ENCODE measurements at regions not wholly inside any gene's neighbourhood (a gene's known extent, or its start where the extent isn't known, plus 50 kb on each side); places are given as distances from the start of the nearest gene placed in this dataset.

GRCh38 chr1:4366091-4366490 lies 288.3 kb upstream of the AJAP1 start:
- no peak for DNase-seq (ENCODE audit: low spot score)

- no peak for DNase-seq (ENCODE audit: low spot score)
These were observed 287.1 kb upstream of the AJAP1 start for GRCh38 chr1:4367230-4367777.

- DNase-seq (ENCODE audit: low spot score) = no peak
These were observed 285.1 kb upstream of the AJAP1 start for GRCh38 chr1:4369335-4369734.

- DNase-seq (ENCODE audit: low spot score) = no peak
These were observed 282.6 kb upstream of the AJAP1 start for GRCh38 chr1:4371849-4372248.

- peak; percentile 12 for DNase-seq (ENCODE audit: low spot score)
These were observed 278.6 kb upstream of the AJAP1 start for GRCh38 chr1:4375812-4376211.

- no peak for DNase-seq (ENCODE audit: low spot score)
These were observed 274.8 kb upstream of the AJAP1 start for GRCh38 chr1:4379451-4380175.

GRCh38 chr1:4380564-4381168 lies 273.7 kb upstream of the AJAP1 start:
- DNase-seq (ENCODE audit: low spot score) = no peak

GRCh38 chr1:4393191-4393590 lies 261.2 kb upstream of the AJAP1 start:
- no peak for DNase-seq (ENCODE audit: low spot score)

GRCh38 chr1:4394366-4394765 lies 260.0 kb upstream of the AJAP1 start:
- DNase-seq (ENCODE audit: low spot score) = no peak

GRCh38 chr1:4395158-4395557 lies 259.3 kb upstream of the AJAP1 start:
- no peak for DNase-seq (ENCODE audit: low spot score)

GRCh38 chr1:4395676-4396075 lies 258.7 kb upstream of the AJAP1 start:
- no peak for DNase-seq (ENCODE audit: low spot score)

GRCh38 chr1:4396551-4396950 lies 257.9 kb upstream of the AJAP1 start:
- no peak for DNase-seq (ENCODE audit: low spot score)

GRCh38 chr1:4397196-4397595 lies 257.2 kb upstream of the AJAP1 start:
- DNase-seq (ENCODE audit: low spot score) = no peak

- DNase-seq (ENCODE audit: low spot score) = no peak
These were observed 252.4 kb upstream of the AJAP1 start for GRCh38 chr1:4402032-4402431.

- no peak for DNase-seq (ENCODE audit: low spot score)
These were observed 249.4 kb upstream of the AJAP1 start for GRCh38 chr1:4404854-4405590.

GRCh38 chr1:4407851-4408250 lies 246.6 kb upstream of the AJAP1 start:
- no peak for DNase-seq (ENCODE audit: low spot score)

GRCh38 chr1:4408380-4408779 lies 246.0 kb upstream of the AJAP1 start:
- DNase-seq (ENCODE audit: low spot score) = no peak

GRCh38 chr1:4411862-4412261 lies 242.5 kb upstream of the AJAP1 start:
- no peak for DNase-seq (ENCODE audit: low spot score)

- DNase-seq (ENCODE audit: low spot score) = no peak
These were observed 238.9 kb upstream of the AJAP1 start for GRCh38 chr1:4415476-4415875.

- no peak for DNase-seq (ENCODE audit: low spot score)
These were observed 238.2 kb upstream of the AJAP1 start for GRCh38 chr1:4416189-4416588.

GRCh38 chr1:4418021-4418420 lies 236.4 kb upstream of the AJAP1 start:
- no peak for DNase-seq (ENCODE audit: low spot score)

- DNase-seq (ENCODE audit: low spot score) = no peak
These were observed 232.4 kb upstream of the AJAP1 start for GRCh38 chr1:4421986-4422385.

All from H4 (cell line).